SK-N-SH (cell line): ENCODE measurements at regions not wholly inside any gene's neighbourhood (a gene's known extent, or its start where the extent isn't known, plus 50 kb on each side); places are given as distances from the start of the nearest gene placed in this dataset.

Experiments
- CTCF ChIA-PET: fragments of 300-600, 350-600 bp; formaldehyde crosslinking; extraction: SDS; loops from one replicate; lab custom pipeline; 2021; lab: Yijun Ruan, JAX
- POLR2A ChIA-PET: fragments of 350-600 bp; sonication (Branson Sonifier 250); formaldehyde crosslinking; extraction: SDS; loops from one replicate; lab custom pipeline; 2020; ENCODE audit warnings: antibody characterized with exemption, inconsistent platforms; lab: Yijun Ruan, JAX
- DNase-seq: peaks from one replicate; pipeline ENCODE4 v3.0.0; 2012
- H2AFZ ChIP-seq: fragments of 200-600 bp; sonication (generic); 2 replicates; pipeline ENCODE4 v1.8.1; 2016; ENCODE audit warnings: antibody characterized with exemption, mild to moderate bottlenecking, low read depth
- H3F3A ChIP-seq: fragments of 200-600 bp; sonication (generic); replicated peaks from 2 replicates; pipeline ENCODE3; 2016; ENCODE audit warnings: antibody characterized with exemption, mild to moderate bottlenecking; ENCODE audit not compliant: insufficient read depth
- H3K27ac ChIP-seq, 2 experiments: fragments of 200-500 bp in 1 of 2; fragments of 200-600 bp in 1 of 2; sonication (Bioruptor generic) in 1 of 2; sonication (generic), shearing (Covaris generic) in 1 of 2; 2 replicates each; pipeline versions ENCODE4 v1.5.1 to v1.6.1; 2014 to 2016; ENCODE audit warnings: low read depth in 2 of 2, inconsistent platforms in 1 of 2, low read length in 1 of 2, mild to moderate bottlenecking in 1 of 2, mixed read lengths in 1 of 2
- H3K27me3 ChIP-seq: fragments of 200-600 bp; sonication (generic), shearing (Covaris generic); 2 replicates; pipeline ENCODE4 v1.6.1; 2016; ENCODE audit warnings: mixed run types; ENCODE audit not compliant: insufficient read depth
- H3K36me3 ChIP-seq, 2 experiments: fragments of 200-500 bp in 1 of 2; fragments of 200-600 bp in 1 of 2; sonication (Bioruptor generic) in 1 of 2; sonication (generic) in 1 of 2; replicated peaks in 1 of 2; 2 replicates each; pipeline versions ENCODE3 to v1.5.1; 2014 to 2016; ENCODE audit warnings: low read length in 1 of 2, mild to moderate bottlenecking in 1 of 2; ENCODE audit not compliant: insufficient read depth in 2 of 2, control insufficient read depth in 1 of 2
- H3K4me1 ChIP-seq, 2 experiments: fragments of 200-500 bp in 1 of 2; fragments of 200-600 bp in 1 of 2; sonication (Bioruptor generic) in 1 of 2; sonication (generic), shearing (Covaris generic) in 1 of 2; 2 replicates each; pipeline versions ENCODE4 v1.5.1 to v1.6.1; 2014 to 2016; ENCODE audit warnings: low read depth in 1 of 2, low read length in 1 of 2, mixed run types in 1 of 2; ENCODE audit not compliant: insufficient read depth in 2 of 2, control insufficient read depth in 1 of 2
- H3K4me2 ChIP-seq: fragments of 200-600 bp; sonication (generic), shearing (Covaris generic); 2 replicates; pipeline ENCODE4 v1.6.1; 2017; ENCODE audit warnings: mixed run types
- H3K4me3 ChIP-seq, 2 experiments: fragments of 200-500 bp in 1 of 2; fragments of 200-600 bp in 1 of 2; sonication (Bioruptor generic) in 1 of 2; sonication (generic), shearing (Covaris generic) in 1 of 2; 2 replicates each; pipeline versions ENCODE4 v1.5.1 to v1.8.1; 2014 to 2016; ENCODE audit warnings: low read depth in 2 of 2, inconsistent platforms in 1 of 2, low read length in 1 of 2, mild to moderate bottlenecking in 1 of 2, mixed read lengths in 1 of 2, moderate library complexity in 1 of 2
- H3K79me2 ChIP-seq: fragments of 200-600 bp; sonication (generic); 2 replicates; pipeline ENCODE4 v1.8.1; 2017; ENCODE audit warnings: mild to moderate bottlenecking; ENCODE audit not compliant: insufficient read depth
- H3K9ac ChIP-seq: fragments of 200-600 bp; sonication (generic); 2 replicates; pipeline ENCODE4 v1.6.1; 2017; ENCODE audit warnings: mixed run types
- H3K9me2 ChIP-seq: fragments of 200-600 bp; sonication (generic); 2 replicates; pipeline ENCODE4 v1.6.1; 2017; ENCODE audit warnings: mixed run types
- H3K9me3 ChIP-seq: fragments of 200-600 bp; sonication (generic); 2 replicates; pipeline ENCODE4 v1.6.1; 2017; ENCODE audit warnings: mixed run types, mild to moderate bottlenecking, moderate library complexity
- H4K20me1 ChIP-seq: fragments of 200-600 bp; sonication (generic); 2 replicates; pipeline ENCODE4 v1.6.1; 2017; ENCODE audit warnings: mild to moderate bottlenecking, mixed run types; ENCODE audit not compliant: insufficient read depth
- EP300 ChIP-seq, 2 experiments: IDR thresholded peaks; 2 replicates each; pipeline versions ENCODE4 v1.4.0 to v1.6.1; 2012; ENCODE audit warnings: borderline replicate concordance in 1 of 2, low read depth in 1 of 2, low read length in 1 of 2
- GATA2 ChIP-seq: sonication (generic); formaldehyde crosslinking; IDR thresholded peaks from 2 replicates; pipeline ENCODE4 v1.5.0; 2020; ENCODE audit warnings: mild to moderate bottlenecking, missing genetic modification reagents
- NFIC ChIP-seq: IDR thresholded peaks from 2 replicates; pipeline ENCODE4 v1.4.0; 2012; ENCODE audit warnings: borderline replicate concordance
- RAD21 ChIP-seq: IDR thresholded peaks from 2 replicates; pipeline ENCODE4 v1.6.1; 2012; ENCODE audit warnings: mild to moderate bottlenecking, low read length
- TEAD4 ChIP-seq: IDR thresholded peaks from 2 replicates; pipeline ENCODE4 v1.4.0; 2012; ENCODE audit warnings: mild to moderate bottlenecking, borderline replicate concordance; ENCODE audit not compliant: insufficient read depth
- WGBS: methylation state at CpG from one replicate; pipeline ENCODE4 v1.1.6; 2017; ENCODE audit warnings: low lambda C conversion rate; 5-methylcytosine and 5-hydroxymethylcytosine counted together
- TF ChIP-seq, protein P1 (sequence below): IDR thresholded peaks from 2 replicates; pipeline ENCODE4 v1.4.0; 2012; ENCODE audit warnings: low read depth, borderline replicate concordance
- TF ChIP-seq, protein P2 (sequence below): fragments of 150-350 bp; IDR thresholded peaks from 2 replicates; pipeline ENCODE4 v1.6.1; 2016; ENCODE audit warnings: mild to moderate bottlenecking, low read depth, low read length
- TF ChIP-seq, protein P3 (sequence below): IDR thresholded peaks from 2 replicates; pipeline ENCODE4 v1.4.0; 2012; ENCODE audit warnings: low read depth
- TF ChIP-seq, protein P4 (sequence below): IDR thresholded peaks from 2 replicates; pipeline ENCODE4 v1.6.1; 2012; ENCODE audit warnings: mild to moderate bottlenecking, low read depth, low read length, moderate library complexity

DNA sequence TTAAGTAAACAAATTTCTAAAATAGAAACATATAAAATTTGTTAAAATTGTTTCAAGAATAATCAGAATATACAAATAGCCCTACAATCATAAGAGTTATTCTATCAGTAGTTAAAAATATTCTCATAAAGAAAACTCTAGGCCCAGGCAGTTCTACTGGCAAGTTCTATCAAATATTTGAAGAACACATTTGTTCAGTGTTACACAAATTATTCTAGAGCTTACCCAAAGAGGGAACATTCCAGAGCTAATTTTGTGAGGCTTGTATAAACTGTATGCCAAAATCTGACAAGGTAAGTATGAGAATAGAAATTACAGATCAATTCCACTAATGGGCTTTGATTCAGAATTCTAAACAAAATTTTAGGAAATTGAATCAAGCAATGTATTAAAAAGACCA lies 166.8 kb upstream of the FOXN2 start:
- Histone ChIP-seq H2AFZ (no peak overlapping the region), H4K20me1 (no peaks in the 10 kb centered on the region), H3K4me1 (peaks cover 0 to 3% of the 10 kb centered on the region in 2 experiments; a peak in 1 of 4 replicates), H3K9me3 (no peaks in the 10 kb centered on the region), H3K27me3 (no peaks in the 10 kb centered on the region), H3K9ac (no peak overlapping the region), H3K4me3 (no peak overlapping the region), H3K9me2 (no peaks in the 10 kb centered on the region), H3K79me2 (no peaks in the 10 kb centered on the region), H3F3A (no peaks in the 10 kb centered on the region), H3K36me3 (no peaks in the 10 kb centered on the region), H3K4me2 (no peak overlapping the region), H3K27ac (no peak overlapping the region)
- DNase-seq, result no peak
- ChIA-PET CTCF (no interaction called here), POLR2A (no interaction called here)
- TF ChIP-seq RAD21 (no peak), NFIC (no peak)
- TF ChIP-seq, protein P1, sequence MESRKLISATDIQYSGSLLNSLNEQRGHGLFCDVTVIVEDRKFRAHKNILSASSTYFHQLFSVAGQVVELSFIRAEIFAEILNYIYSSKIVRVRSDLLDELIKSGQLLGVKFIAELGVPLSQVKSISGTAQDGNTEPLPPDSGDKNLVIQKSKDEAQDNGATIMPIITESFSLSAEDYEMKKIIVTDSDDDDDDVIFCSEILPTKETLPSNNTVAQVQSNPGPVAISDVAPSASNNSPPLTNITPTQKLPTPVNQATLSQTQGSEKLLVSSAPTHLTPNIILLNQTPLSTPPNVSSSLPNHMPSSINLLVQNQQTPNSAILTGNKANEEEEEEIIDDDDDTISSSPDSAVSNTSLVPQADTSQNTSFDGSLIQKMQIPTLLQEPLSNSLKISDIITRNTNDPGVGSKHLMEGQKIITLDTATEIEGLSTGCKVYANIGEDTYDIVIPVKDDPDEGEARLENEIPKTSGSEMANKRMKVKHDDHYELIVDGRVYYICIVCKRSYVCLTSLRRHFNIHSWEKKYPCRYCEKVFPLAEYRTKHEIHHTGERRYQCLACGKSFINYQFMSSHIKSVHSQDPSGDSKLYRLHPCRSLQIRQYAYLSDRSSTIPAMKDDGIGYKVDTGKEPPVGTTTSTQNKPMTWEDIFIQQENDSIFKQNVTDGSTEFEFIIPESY, result no peak
- TF ChIP-seq, protein P2, sequence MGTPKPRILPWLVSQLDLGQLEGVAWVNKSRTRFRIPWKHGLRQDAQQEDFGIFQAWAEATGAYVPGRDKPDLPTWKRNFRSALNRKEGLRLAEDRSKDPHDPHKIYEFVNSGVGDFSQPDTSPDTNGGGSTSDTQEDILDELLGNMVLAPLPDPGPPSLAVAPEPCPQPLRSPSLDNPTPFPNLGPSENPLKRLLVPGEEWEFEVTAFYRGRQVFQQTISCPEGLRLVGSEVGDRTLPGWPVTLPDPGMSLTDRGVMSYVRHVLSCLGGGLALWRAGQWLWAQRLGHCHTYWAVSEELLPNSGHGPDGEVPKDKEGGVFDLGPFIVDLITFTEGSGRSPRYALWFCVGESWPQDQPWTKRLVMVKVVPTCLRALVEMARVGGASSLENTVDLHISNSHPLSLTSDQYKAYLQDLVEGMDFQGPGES, result no peak

DNA sequence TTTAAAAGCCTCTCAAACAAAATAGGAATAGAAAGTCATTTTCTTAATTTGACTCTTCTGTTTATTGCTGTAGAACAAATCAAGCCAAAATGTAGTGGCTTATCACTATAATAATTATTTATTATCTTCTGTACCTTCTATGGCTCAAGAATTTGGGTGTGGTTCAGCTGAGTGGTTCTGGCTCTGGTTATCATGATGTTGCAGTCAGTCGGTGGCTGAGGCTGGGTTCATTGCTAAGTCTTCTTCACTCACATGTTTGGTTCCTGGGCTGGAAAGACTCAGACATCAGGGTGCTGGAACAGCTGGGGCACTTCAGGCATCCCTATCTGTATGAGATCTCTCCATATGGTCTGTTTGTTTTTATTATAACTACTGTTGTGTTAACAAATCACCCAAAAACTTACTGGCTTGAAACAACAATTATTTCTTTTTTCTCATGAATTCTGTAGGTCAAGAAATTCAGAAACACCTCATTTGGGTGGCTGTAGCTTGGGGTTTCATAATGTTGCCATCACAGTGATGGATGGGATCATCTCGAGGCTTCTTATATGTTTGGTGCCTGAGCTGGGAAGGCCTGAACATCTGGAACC lies 165.5 kb upstream of the FOXN2 start:
- Histone ChIP-seq H3K9ac (no peak overlapping the region), H4K20me1 (no peaks in the 10 kb centered on the region), H3K36me3 (no peaks in the 10 kb centered on the region), H3K4me3 (no peak overlapping the region), H3K79me2 (no peaks in the 10 kb centered on the region), H2AFZ (no peak overlapping the region), H3K9me3 (no peaks in the 10 kb centered on the region), H3K4me2 (no peak overlapping the region), H3K9me2 (no peaks in the 10 kb centered on the region), H3F3A (no peaks in the 10 kb centered on the region), H3K4me1 (peaks cover 0 to 3% of the 10 kb centered on the region in 2 experiments; a peak in 1 of 4 replicates), H3K27me3 (no peaks in the 10 kb centered on the region), H3K27ac (no peak overlapping the region)
- WGBS, result 25% methylated on average over 2 of the region's 2 CpGs
- TF ChIP-seq TEAD4 (no peak), EP300 (IDR thresholded peaks at IDR 0.05; ENCODE audit: borderline replicate concordance in 1 of 2, low read depth in 1 of 2, low read length in 1 of 2) (no peak), RAD21 (no peak), GATA2 (CRISPR knock-in tag) (no peak)
- TF ChIP-seq, protein P3, sequence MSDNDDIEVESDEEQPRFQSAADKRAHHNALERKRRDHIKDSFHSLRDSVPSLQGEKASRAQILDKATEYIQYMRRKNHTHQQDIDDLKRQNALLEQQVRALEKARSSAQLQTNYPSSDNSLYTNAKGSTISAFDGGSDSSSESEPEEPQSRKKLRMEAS, result no peak
- TF ChIP-seq, protein P4, sequence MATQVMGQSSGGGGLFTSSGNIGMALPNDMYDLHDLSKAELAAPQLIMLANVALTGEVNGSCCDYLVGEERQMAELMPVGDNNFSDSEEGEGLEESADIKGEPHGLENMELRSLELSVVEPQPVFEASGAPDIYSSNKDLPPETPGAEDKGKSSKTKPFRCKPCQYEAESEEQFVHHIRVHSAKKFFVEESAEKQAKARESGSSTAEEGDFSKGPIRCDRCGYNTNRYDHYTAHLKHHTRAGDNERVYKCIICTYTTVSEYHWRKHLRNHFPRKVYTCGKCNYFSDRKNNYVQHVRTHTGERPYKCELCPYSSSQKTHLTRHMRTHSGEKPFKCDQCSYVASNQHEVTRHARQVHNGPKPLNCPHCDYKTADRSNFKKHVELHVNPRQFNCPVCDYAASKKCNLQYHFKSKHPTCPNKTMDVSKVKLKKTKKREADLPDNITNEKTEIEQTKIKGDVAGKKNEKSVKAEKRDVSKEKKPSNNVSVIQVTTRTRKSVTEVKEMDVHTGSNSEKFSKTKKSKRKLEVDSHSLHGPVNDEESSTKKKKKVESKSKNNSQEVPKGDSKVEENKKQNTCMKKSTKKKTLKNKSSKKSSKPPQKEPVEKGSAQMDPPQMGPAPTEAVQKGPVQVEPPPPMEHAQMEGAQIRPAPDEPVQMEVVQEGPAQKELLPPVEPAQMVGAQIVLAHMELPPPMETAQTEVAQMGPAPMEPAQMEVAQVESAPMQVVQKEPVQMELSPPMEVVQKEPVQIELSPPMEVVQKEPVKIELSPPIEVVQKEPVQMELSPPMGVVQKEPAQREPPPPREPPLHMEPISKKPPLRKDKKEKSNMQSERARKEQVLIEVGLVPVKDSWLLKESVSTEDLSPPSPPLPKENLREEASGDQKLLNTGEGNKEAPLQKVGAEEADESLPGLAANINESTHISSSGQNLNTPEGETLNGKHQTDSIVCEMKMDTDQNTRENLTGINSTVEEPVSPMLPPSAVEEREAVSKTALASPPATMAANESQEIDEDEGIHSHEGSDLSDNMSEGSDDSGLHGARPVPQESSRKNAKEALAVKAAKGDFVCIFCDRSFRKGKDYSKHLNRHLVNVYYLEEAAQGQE, result no peak
- peak; percentile 23 for DNase-seq
- ChIA-PET CTCF (no interaction called here), POLR2A (no interaction called here)
